H1 (cell line): ENCODE measurements at regions not wholly inside any gene's neighbourhood (a gene's known extent, or its start where the extent isn't known, plus 50 kb on each side); places are given as distances from the start of the nearest gene placed in this dataset.

Source experiments
- CTCF ChIA-PET: fragments of 300-600 bp; sonication (Branson Sonifier 250); formaldehyde crosslinking; loops from one replicate; lab custom pipeline; 2021; ENCODE audit not compliant: partially characterized antibody; lab: Charles Lee
- POLR2A ChIA-PET: fragments of 300-600 bp; sonication (Branson Sonifier 250); formaldehyde crosslinking; loops from one replicate; lab custom pipeline; 2021; ENCODE audit warnings: inconsistent platforms; ENCODE audit not compliant: partially characterized antibody; lab: Charles Lee
- DNase-seq, 2 experiments: peaks; one replicate each; pipeline versions ENCODE4 v3.0.0 to v3.0.0-alpha.2; 2010 to 2022; ENCODE audit warnings: low spot score in 2 of 2, low read depth in 1 of 2, mixed read lengths in 1 of 2
- FAIRE-seq: peaks from 2 replicates; lab custom pipeline; 2011; peaks lifted over from hg19 to GRCh38; lab: Jason Lieb, UNC
- H2AFZ ChIP-seq: 2 replicates; pipeline ENCODE4 v1.8.1; 2012; ENCODE audit warnings: low read length, inconsistent platforms
- H2AK5ac ChIP-seq: 2 replicates; pipeline ENCODE4 v1.6.1; 2013; ENCODE audit warnings: low read depth, low read length
- H2BK120ac ChIP-seq: replicated peaks from 2 replicates; pipeline ENCODE3; 2013; ENCODE audit warnings: low read depth, low read length, inconsistent platforms
- H2BK12ac ChIP-seq: 2 replicates; pipeline ENCODE4 v1.6.1; 2013; ENCODE audit warnings: low read depth, low read length
- H2BK15ac ChIP-seq: 2 replicates; pipeline ENCODE4 v1.6.1; 2013; ENCODE audit warnings: low read length
- H2BK20ac ChIP-seq: 2 replicates; pipeline ENCODE4 v1.6.1; 2013; ENCODE audit warnings: low read length
- H2BK5ac ChIP-seq: 2 replicates; pipeline ENCODE4 v1.6.1; 2013; ENCODE audit warnings: low read depth, low read length
- H3K14ac ChIP-seq: 2 replicates; pipeline ENCODE4 v1.6.1; 2013; ENCODE audit warnings: inconsistent platforms; ENCODE audit not compliant: insufficient read length
- H3K18ac ChIP-seq: 2 replicates; pipeline ENCODE4 v1.6.1; 2013; ENCODE audit warnings: low read length; ENCODE audit errors: extremely low read depth
- H3K23ac ChIP-seq: 2 replicates; pipeline ENCODE4 v1.6.1; 2013; ENCODE audit warnings: inconsistent platforms; ENCODE audit not compliant: insufficient read length
- H3K23me2 ChIP-seq: 2 replicates; pipeline ENCODE4 v1.6.1; 2013; ENCODE audit warnings: low read depth, low read length
- H3K27ac ChIP-seq: 2 replicates; pipeline ENCODE4 v1.6.1; 2011; ENCODE audit warnings: low read depth, low read length, inconsistent platforms
- H3K27me3 ChIP-seq, 4 experiments: replicated peaks in 1 of 4; 1 replicate in 1 of 4; 2 replicates in 3 of 4; pipeline versions ENCODE4 v1.6.1 to v1.8.1; 2011 to 2013; ENCODE audit warnings: low read length in 3 of 4, mild to moderate bottlenecking in 3 of 4, inconsistent platforms in 2 of 4, mixed read lengths in 2 of 4, moderate library complexity in 1 of 4; ENCODE audit not compliant: control insufficient read depth in 3 of 4, insufficient read depth in 3 of 4; ENCODE audit errors: extremely low read depth in 1 of 4
- H3K36me3 ChIP-seq, 4 experiments: 2 replicates each; pipeline versions ENCODE4 v1.6.1 to v1.8.1; 2011 to 2013; ENCODE audit warnings: mild to moderate bottlenecking in 4 of 4, low read length in 3 of 4, moderate library complexity in 2 of 4, control low read depth in 1 of 4, inconsistent platforms in 1 of 4; ENCODE audit not compliant: insufficient read depth in 4 of 4, control insufficient read depth in 2 of 4
- H3K4ac ChIP-seq: replicated peaks from 2 replicates; pipeline ENCODE3; 2013; ENCODE audit warnings: low read length, low read depth, mixed read lengths, inconsistent platforms; ENCODE audit not compliant: insufficient read length
- H3K4me1 ChIP-seq, 4 experiments: replicated peaks in 1 of 4; 1 replicate in 1 of 4; 2 replicates in 3 of 4; pipeline versions ENCODE4 v1.6.1 to v1.8.1; 2011 to 2013; ENCODE audit warnings: low read length in 3 of 4, inconsistent platforms in 2 of 4, mixed read lengths in 1 of 4; ENCODE audit not compliant: insufficient read depth in 4 of 4, control insufficient read depth in 3 of 4
- H3K4me2 ChIP-seq, 2 experiments: 2 replicates each; pipeline versions ENCODE4 v1.6.1 to v1.8.1; 2011 to 2013; ENCODE audit warnings: low read depth in 2 of 2, low read length in 2 of 2, control low read depth in 1 of 2, inconsistent platforms in 1 of 2, mild to moderate bottlenecking in 1 of 2; ENCODE audit not compliant: insufficient read depth in 1 of 2
- H3K4me3 ChIP-seq, 4 experiments: fragments of 200-600, 300-600 bp in 1 of 4; sonication (generic), shearing (Covaris generic), sonication (Bioruptor Twin) in 1 of 4; 2 replicates each; pipeline versions ENCODE4 v1.5.1 to v1.8.1; 2011 to 2016; ENCODE audit warnings: low read length in 4 of 4, low read depth in 3 of 4, control low read depth in 2 of 4, inconsistent platforms in 2 of 4, mild to moderate bottlenecking in 2 of 4, mixed read lengths in 1 of 4, moderate library complexity in 1 of 4; ENCODE audit not compliant: insufficient read depth in 2 of 4; ENCODE audit errors: extremely low read depth in 1 of 4
- H3K56ac ChIP-seq: replicated peaks from 2 replicates; pipeline ENCODE3; 2013; ENCODE audit warnings: low read depth, mild to moderate bottlenecking, mixed read lengths, low read length, inconsistent platforms; ENCODE audit not compliant: insufficient read length
- H3K79me1 ChIP-seq: 2 replicates; pipeline ENCODE4 v1.6.1; 2013; ENCODE audit warnings: low read depth, low read length, control low read depth
- H3K79me2 ChIP-seq, 2 experiments: 2 replicates each; pipeline versions ENCODE4 v1.6.1 to v1.8.1; 2012 to 2013; ENCODE audit warnings: low read length in 2 of 2, mild to moderate bottlenecking in 2 of 2, inconsistent platforms in 1 of 2; ENCODE audit not compliant: insufficient read depth in 2 of 2, control insufficient read depth in 1 of 2
- H3K9ac ChIP-seq, 4 experiments: replicated peaks in 1 of 4; 1 replicate in 1 of 4; 2 replicates in 3 of 4; pipeline versions ENCODE4 v1.6.1 to v1.8.1; 2011 to 2013; ENCODE audit warnings: low read depth in 3 of 4, low read length in 3 of 4, control low read depth in 2 of 4, mild to moderate bottlenecking in 2 of 4, moderate library complexity in 2 of 4, inconsistent platforms in 1 of 4; ENCODE audit errors: extremely low read depth in 1 of 4
- H3K9me3 ChIP-seq, 2 experiments: 2 replicates each; pipeline versions ENCODE4 v1.6.1 to v1.8.1; 2012 to 2013; ENCODE audit warnings: mild to moderate bottlenecking in 2 of 2, moderate library complexity in 2 of 2, control low read depth in 1 of 2, inconsistent platforms in 1 of 2, low read depth in 1 of 2, low read length in 1 of 2, mixed read lengths in 1 of 2; ENCODE audit not compliant: insufficient read depth in 2 of 2
- H4K20me1 ChIP-seq, 2 experiments: replicated peaks in 1 of 2; 2 replicates each; pipeline versions ENCODE3 to v1.8.1; 2011 to 2013; ENCODE audit warnings: inconsistent platforms in 2 of 2, low read length in 2 of 2, mild to moderate bottlenecking in 1 of 2; ENCODE audit not compliant: insufficient read depth in 2 of 2, control insufficient read depth in 1 of 2
- H4K5ac ChIP-seq: 2 replicates; pipeline ENCODE4 v1.6.1; 2013; ENCODE audit warnings: low read length, low read depth, mixed read lengths, inconsistent platforms; ENCODE audit not compliant: insufficient read length
- H4K8ac ChIP-seq: 2 replicates; pipeline ENCODE4 v1.8.0; 2013; ENCODE audit warnings: mild to moderate bottlenecking, moderate library complexity, low read length, inconsistent platforms; ENCODE audit not compliant: insufficient read depth; ENCODE audit errors: extremely low read depth
- H4K91ac ChIP-seq: replicated peaks from 2 replicates; pipeline ENCODE3; 2013; ENCODE audit warnings: low read length, mixed read lengths, inconsistent platforms; ENCODE audit not compliant: insufficient read length
- BRCA1 ChIP-seq: IDR thresholded peaks from 2 replicates; pipeline ENCODE4 v1.6.1; 2012; ENCODE audit warnings: low read depth, low read length, improper control_type of control experiment
- EP300 ChIP-seq, 2 experiments: IDR thresholded peaks; 1 replicate in 1 of 2; 2 replicates in 1 of 2; pipeline ENCODE4 v1.6.1; 2011 to 2012; ENCODE audit warnings: low read depth in 2 of 2, low read length in 2 of 2, mild to moderate bottlenecking in 2 of 2, borderline replicate concordance in 1 of 2, inconsistent platforms in 1 of 2, moderate library complexity in 1 of 2
- FOSL1 ChIP-seq: IDR thresholded peaks from 2 replicates; pipeline ENCODE4 v1.6.1; 2011; ENCODE audit warnings: mild to moderate bottlenecking, low read depth, low read length, moderate library complexity; ENCODE audit not compliant: insufficient read depth
- KDM5A ChIP-seq: fragments of 200-600 bp; IDR thresholded peaks from 2 replicates; pipeline ENCODE4 v1.7.1; 2012; ENCODE audit warnings: mild to moderate bottlenecking, low read length, inconsistent platforms, mixed read lengths
- PHF8 ChIP-seq: fragments of 200-600 bp; sonication (generic); conservative IDR thresholded peaks from 2 replicates; pipeline ENCODE4 v1.7.1; 2012; ENCODE audit warnings: low read depth, mild to moderate bottlenecking, inconsistent platforms, low read length, moderate library complexity
- SIRT6 ChIP-seq: IDR thresholded peaks from one replicate; pipeline ENCODE4 v1.7.1; 2012; ENCODE audit warnings: low read length, inconsistent platforms
- TAF1 ChIP-seq: IDR thresholded peaks from 2 replicates; pipeline ENCODE4 v1.6.1; 2011; ENCODE audit warnings: mild to moderate bottlenecking, low read depth, low read length
- TBP ChIP-seq: IDR thresholded peaks from 2 replicates; pipeline ENCODE4 v1.6.1; 2011; ENCODE audit warnings: low read depth, low read length, improper control_type of control experiment
- WGBS, 2 experiments: shearing (Covaris generic) in 1 of 2; methylation state at CpG; one replicate each; pipeline versions ENCODE4 v1.1.6 to v1.1.7; 2013 to 2015; ENCODE audit warnings: low lambda C conversion rate in 2 of 2, mixed read lengths in 2 of 2, inconsistent platforms in 1 of 2, low coverage in 1 of 2, missing lambda C conversion rate in 1 of 2; ENCODE audit not compliant: insufficient replicate concordance in 2 of 2, insufficient coverage in 1 of 2, insufficient read length in 1 of 2; ENCODE audit errors: extremely low coverage in 1 of 2, missing lambda C conversion rate in 1 of 2; 5-methylcytosine and 5-hydroxymethylcytosine counted together
- TF ChIP-seq, protein P1 (sequence below): IDR thresholded peaks from 2 replicates; pipeline ENCODE4 v1.6.1; 2012; ENCODE audit warnings: low read length, inconsistent platforms
- TF ChIP-seq, protein P2 (sequence below): IDR thresholded peaks from 2 replicates; pipeline ENCODE4 v1.6.1; 2012; ENCODE audit warnings: inconsistent platforms

DNA sequence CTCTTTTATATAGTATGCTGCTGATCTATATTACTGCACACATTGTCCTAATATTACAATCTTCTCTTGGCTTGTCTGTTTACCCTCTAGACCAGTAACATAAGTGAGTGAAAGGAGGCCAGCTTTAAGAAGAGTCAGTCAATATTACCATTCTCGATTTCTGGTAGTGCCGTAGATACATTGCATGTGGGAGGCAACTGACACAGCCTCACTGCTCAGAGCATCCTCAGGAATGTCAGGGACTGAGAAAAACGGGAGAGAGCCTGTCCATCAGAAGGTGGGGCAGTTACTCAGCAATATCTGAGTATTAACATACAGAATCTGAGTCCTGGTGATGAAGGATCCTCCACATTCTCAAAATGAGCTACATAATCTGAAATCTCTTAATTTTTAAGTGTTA lies 259.9 kb downstream of the GJA1 start:
- no peak for DNase-seq
- H2BK120ac ChIP-seq, result no peak overlapping the region
- H2BK12ac ChIP-seq, result no peak overlapping the region
- H3K79me2 ChIP-seq, result no peaks in the 10 kb centered on the region
- no peak overlapping the region for H2AK5ac ChIP-seq
- no peaks in the 10 kb centered on the region for H4K20me1 ChIP-seq
- no peak overlapping the region for H4K91ac ChIP-seq
- H3K9me3 ChIP-seq, result no peaks in the 10 kb centered on the region
- TF ChIP-seq SIRT6, result no peak
- TF ChIP-seq, protein P1, sequence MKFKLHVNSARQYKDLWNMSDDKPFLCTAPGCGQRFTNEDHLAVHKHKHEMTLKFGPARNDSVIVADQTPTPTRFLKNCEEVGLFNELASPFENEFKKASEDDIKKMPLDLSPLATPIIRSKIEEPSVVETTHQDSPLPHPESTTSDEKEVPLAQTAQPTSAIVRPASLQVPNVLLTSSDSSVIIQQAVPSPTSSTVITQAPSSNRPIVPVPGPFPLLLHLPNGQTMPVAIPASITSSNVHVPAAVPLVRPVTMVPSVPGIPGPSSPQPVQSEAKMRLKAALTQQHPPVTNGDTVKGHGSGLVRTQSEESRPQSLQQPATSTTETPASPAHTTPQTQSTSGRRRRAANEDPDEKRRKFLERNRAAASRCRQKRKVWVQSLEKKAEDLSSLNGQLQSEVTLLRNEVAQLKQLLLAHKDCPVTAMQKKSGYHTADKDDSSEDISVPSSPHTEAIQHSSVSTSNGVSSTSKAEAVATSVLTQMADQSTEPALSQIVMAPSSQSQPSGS, result no peak
- no peak for TF ChIP-seq FOSL1
- TF ChIP-seq KDM5A, result no peak
- TF ChIP-seq, protein P2, sequence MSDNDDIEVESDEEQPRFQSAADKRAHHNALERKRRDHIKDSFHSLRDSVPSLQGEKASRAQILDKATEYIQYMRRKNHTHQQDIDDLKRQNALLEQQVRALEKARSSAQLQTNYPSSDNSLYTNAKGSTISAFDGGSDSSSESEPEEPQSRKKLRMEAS, result no peak
- no peak for TF ChIP-seq TBP
- TF ChIP-seq TAF1, result no peak
- TF ChIP-seq EP300 (IDR thresholded peaks at IDR 0.05; ENCODE audit: borderline replicate concordance in 1 of 2, low read depth in 2 of 2, low read length in 2 of 2), result no peak
- no peak for TF ChIP-seq BRCA1
- TF ChIP-seq PHF8, result no peak
- FAIRE-seq, result no peak
- no peak overlapping the region for H3K23ac ChIP-seq
- POLR2A ChIA-PET, result no interaction called here
- no peaks in the 10 kb centered on the region for H3K79me1 ChIP-seq
- no peaks in the 10 kb centered on the region for H3K23me2 ChIP-seq
- WGBS, 2 experiments, result 86% methylated on average over 3 of the region's 3 CpGs; no CpG with 5 or more reads in 1 of the 2 experiments
- H3K27me3 ChIP-seq, result no peaks in the 10 kb centered on the region
- no peak overlapping the region for H4K8ac ChIP-seq
- no peak overlapping the region for H3K27ac ChIP-seq
- H3K4me1 ChIP-seq, result no peaks in the 10 kb centered on the region; a peak in 1 of 7 replicates
- H2BK5ac ChIP-seq, result no peak overlapping the region
- CTCF ChIA-PET, result no interaction called here
- no peak overlapping the region for H3K9ac ChIP-seq
- no peak overlapping the region for H3K18ac ChIP-seq
- H3K4me3 ChIP-seq, result no peak overlapping the region
- H3K4ac ChIP-seq, result no peak overlapping the region
- no peak overlapping the region for H4K5ac ChIP-seq
- no peak overlapping the region for H3K56ac ChIP-seq
- H2BK20ac ChIP-seq, result no peak overlapping the region
- H3K4me2 ChIP-seq, result no peak overlapping the region
- H2AFZ ChIP-seq, result 0 out of 2 replicates have a peak overlapping the region, but pooled peaks have one; percentile 19
- H2BK15ac ChIP-seq, result no peak overlapping the region
- H3K14ac ChIP-seq, result no peak overlapping the region
- no peaks in the 10 kb centered on the region for H3K36me3 ChIP-seq
